ENCODE measurements at regions not wholly inside any gene's neighbourhood (a gene's known extent, or its start where the extent isn't known, plus 50 kb on each side); places are given as distances from the start of the nearest gene placed in this dataset.

DNA sequence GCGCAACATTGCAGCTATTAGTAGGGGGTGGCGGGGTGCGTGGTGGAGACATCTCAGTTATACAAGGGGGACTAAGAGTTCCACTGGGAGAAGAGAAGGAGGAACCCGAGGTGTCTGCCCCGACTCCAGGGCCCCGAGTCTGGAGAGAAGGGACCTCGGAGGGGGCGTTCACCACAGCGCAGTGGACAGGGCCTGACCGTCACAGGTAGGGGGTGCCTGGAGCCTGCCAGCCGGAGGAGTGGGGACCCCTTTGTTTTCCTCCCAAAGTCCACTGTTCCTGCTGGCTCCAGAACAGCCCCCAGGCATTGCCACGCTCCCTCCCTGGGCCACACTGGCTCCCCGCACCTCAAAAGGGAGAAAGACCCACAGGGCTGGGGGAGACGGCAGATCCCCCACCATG is 175.9 kb upstream of the TNRC6C start:
- Histone ChIP-seq H3K4me3 (ENCODE audit: low read length) (no peak overlapping the region), H3K4me2 (ENCODE audit: low read length) (no peak overlapping the region), H3K4me1 (ENCODE audit: control insufficient read depth, insufficient read depth, low read length) (peaks cover 18% of the 10 kb centered on the region), H3K27me3 (ENCODE audit: control insufficient read depth, insufficient read depth, low read length) (peaks cover 61% of the 10 kb centered on the region), H3K9me3 (replicated peaks; ENCODE audit: low read length) (no peaks in the 10 kb centered on the region), H3K9ac (ENCODE audit: low read depth, low read length) (no peak overlapping the region), H3K36me3 (ENCODE audit: insufficient read depth, low read length) (no peaks in the 10 kb centered on the region)

- peaks cover 50% of the 10 kb centered on the region for H3K27me3 ChIP-seq (ENCODE audit: control insufficient read depth, insufficient read depth, low read length)
These were observed 174.3 kb upstream of the TNRC6C start for GRCh38 chr17:77783991-77784820.

DNA sequence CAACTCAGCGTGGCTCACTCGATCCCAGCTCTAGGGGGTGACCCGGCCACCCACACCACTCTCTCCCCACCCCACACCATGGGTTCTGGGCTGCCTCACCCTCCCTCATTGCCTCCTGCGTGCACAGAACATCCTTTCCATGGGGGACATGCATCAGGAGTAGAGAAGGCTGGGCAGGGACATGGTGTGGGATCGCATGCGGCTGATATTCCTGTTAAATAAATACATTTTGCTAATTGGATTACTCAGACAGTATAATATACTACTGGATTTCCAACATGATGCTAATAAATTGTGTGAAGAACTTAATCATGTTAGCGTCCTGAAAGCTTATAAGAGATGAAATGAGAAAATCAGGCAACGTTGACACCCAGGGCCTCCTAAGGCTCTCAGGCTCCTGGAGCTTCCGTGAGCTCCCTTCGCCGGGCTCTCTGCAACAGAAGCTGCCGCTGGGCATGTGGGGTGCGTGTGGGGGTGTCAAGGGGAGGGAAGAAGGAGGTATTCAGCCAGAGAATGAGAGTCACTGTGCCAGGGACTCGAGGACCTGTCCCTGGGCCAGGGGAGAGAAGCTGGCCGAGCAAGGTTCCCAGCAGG is 173.1 kb upstream of the TNRC6C start:
- no peak overlapping the region for H3K9ac ChIP-seq (ENCODE audit: low read depth, low read length)
- no peaks in the 10 kb centered on the region for H3K4me1 ChIP-seq (ENCODE audit: control insufficient read depth, insufficient read depth, low read length)
- no peak overlapping the region for H3K4me2 ChIP-seq (ENCODE audit: low read length)
- peaks cover 44% of the 10 kb centered on the region for H3K27me3 ChIP-seq (ENCODE audit: control insufficient read depth, insufficient read depth, low read length)
- no peak overlapping the region for H3K4me3 ChIP-seq (ENCODE audit: low read length)
- H3K36me3 ChIP-seq (ENCODE audit: insufficient read depth, low read length) = no peaks in the 10 kb centered on the region
- H3K9me3 ChIP-seq (replicated peaks; ENCODE audit: low read length) = no peaks in the 10 kb centered on the region

More at GRCh38 chr17:77783991-77784820, 174.3 kb upstream of the TNRC6C start:
- Histone ChIP-seq H3K4me2 (ENCODE audit: low read length) (no peak overlapping the region), H3K9ac (ENCODE audit: low read depth, low read length) (no peak overlapping the region), H3K4me3 (ENCODE audit: low read length) (no peak overlapping the region), H3K9me3 (replicated peaks; ENCODE audit: low read length) (no peaks in the 10 kb centered on the region), H3K36me3 (ENCODE audit: insufficient read depth, low read length) (no peaks in the 10 kb centered on the region), H3K4me1 (ENCODE audit: control insufficient read depth, insufficient read depth, low read length) (peaks cover 11% of the 10 kb centered on the region)

- Histone ChIP-seq H3K9me3 (replicated peaks; ENCODE audit: low read length) (no peaks in the 10 kb centered on the region), H3K27me3 (ENCODE audit: control insufficient read depth, insufficient read depth, low read length) (peaks cover 46% of the 10 kb centered on the region), H3K4me3 (ENCODE audit: low read length) (no peak overlapping the region), H3K4me1 (ENCODE audit: control insufficient read depth, insufficient read depth, low read length) (no peaks in the 10 kb centered on the region), H3K36me3 (ENCODE audit: insufficient read depth, low read length) (no peaks in the 10 kb centered on the region), H3K9ac (ENCODE audit: low read depth, low read length) (no peak overlapping the region), H3K4me2 (ENCODE audit: low read length) (no peak overlapping the region)
These were observed 172.4 kb upstream of the TNRC6C start for GRCh38 chr17:77786090-77786489.

GRCh38 chr17:77786740-77787505 is 171.6 kb upstream of the TNRC6C start:
- peaks cover 49% of the 10 kb centered on the region for H3K27me3 ChIP-seq (ENCODE audit: control insufficient read depth, insufficient read depth, low read length)
- H3K4me2 ChIP-seq (ENCODE audit: low read length) = no peak overlapping the region
- H3K36me3 ChIP-seq (ENCODE audit: insufficient read depth, low read length) = no peaks in the 10 kb centered on the region
- H3K4me1 ChIP-seq (ENCODE audit: control insufficient read depth, insufficient read depth, low read length) = no peaks in the 10 kb centered on the region
- no peaks in the 10 kb centered on the region for H3K9me3 ChIP-seq (replicated peaks; ENCODE audit: low read length)
- H3K4me3 ChIP-seq (ENCODE audit: low read length) = no peak overlapping the region
- no peak overlapping the region for H3K9ac ChIP-seq (ENCODE audit: low read depth, low read length)

DNA sequence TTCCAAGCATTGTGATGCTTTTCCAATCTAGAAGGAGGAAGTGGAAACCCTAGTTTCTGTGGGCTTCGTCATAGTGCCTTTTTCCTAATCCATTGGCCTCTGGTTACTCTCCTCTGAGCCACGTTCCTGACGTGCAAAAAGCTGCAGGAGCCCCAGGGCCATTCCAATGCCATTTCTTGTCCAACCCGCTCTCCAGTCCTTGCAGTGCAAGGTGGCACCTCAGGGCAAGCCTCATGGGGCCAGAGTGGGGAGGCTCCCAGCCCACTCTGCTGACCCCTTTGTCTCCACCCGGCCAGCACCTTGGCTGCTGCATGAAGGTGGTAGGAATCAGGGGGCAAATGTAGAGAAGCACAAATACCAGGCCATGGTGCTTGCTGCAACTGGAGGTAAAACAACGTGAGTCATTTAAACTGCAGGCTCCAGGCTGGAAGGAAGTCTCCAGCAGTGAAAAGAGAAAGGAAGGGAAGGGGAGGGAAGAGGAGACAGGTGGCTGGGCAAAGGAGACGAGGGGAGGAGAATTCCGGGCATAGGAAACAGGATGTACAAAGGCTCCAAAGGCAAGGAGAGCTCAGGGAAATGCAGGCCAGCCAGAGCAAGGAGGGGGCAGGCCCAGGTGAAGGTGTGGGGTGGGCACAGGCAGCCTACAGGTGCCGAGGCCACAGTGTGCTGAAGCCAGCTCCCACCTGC is 168.2 kb upstream of the TNRC6C start:
- Histone ChIP-seq H3K27me3 (ENCODE audit: control insufficient read depth, insufficient read depth, low read length) (peaks cover 39% of the 10 kb centered on the region), H3K9ac (ENCODE audit: low read depth, low read length) (no peak overlapping the region), H3K36me3 (ENCODE audit: insufficient read depth, low read length) (no peaks in the 10 kb centered on the region), H3K4me3 (ENCODE audit: low read length) (no peak overlapping the region), H3K4me2 (ENCODE audit: low read length) (no peak overlapping the region), H3K9me3 (replicated peaks; ENCODE audit: low read length) (no peaks in the 10 kb centered on the region), H3K4me1 (ENCODE audit: control insufficient read depth, insufficient read depth, low read length) (no peaks in the 10 kb centered on the region)

DNA sequence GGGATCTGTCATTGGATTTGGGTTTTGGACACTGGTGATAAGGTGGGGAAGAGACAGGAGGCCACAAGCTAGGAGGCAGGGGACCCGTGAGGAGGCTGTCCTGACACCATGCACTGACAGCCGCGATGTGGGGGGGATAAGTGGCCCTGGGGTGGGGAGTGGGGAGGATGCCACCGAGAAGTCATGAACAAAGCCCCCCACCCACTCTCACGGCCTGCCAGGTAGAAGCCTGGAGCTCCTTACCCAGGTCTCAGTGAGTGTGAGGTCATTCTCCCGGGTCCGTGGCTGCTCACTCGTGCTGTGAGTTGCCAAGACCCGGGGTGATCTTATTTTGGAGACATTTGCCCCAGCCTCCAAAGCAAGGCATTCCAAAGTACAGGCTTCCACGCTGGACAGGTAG is 165.9 kb upstream of the TNRC6C start:
- Histone ChIP-seq H3K9ac (ENCODE audit: low read depth, low read length) (no peak overlapping the region), H3K4me3 (ENCODE audit: low read length) (no peak overlapping the region), H3K4me1 (ENCODE audit: control insufficient read depth, insufficient read depth, low read length) (peaks cover 10% of the 10 kb centered on the region), H3K27me3 (ENCODE audit: control insufficient read depth, insufficient read depth, low read length) (peaks cover 27% of the 10 kb centered on the region), H3K36me3 (ENCODE audit: insufficient read depth, low read length) (no peaks in the 10 kb centered on the region), H3K9me3 (replicated peaks; ENCODE audit: low read length) (no peaks in the 10 kb centered on the region), H3K4me2 (ENCODE audit: low read length) (no peak overlapping the region)

GRCh38 chr17:77793146-77793970 is 165.1 kb upstream of the TNRC6C start:
- H3K4me2 ChIP-seq (ENCODE audit: low read length) = no peak overlapping the region
- no peak overlapping the region for H3K9ac ChIP-seq (ENCODE audit: low read depth, low read length)
- H3K27me3 ChIP-seq (ENCODE audit: control insufficient read depth, insufficient read depth, low read length) = peaks cover 25% of the 10 kb centered on the region
- H3K4me3 ChIP-seq (ENCODE audit: low read length) = no peak overlapping the region
- peaks cover 10% of the 10 kb centered on the region for H3K4me1 ChIP-seq (ENCODE audit: control insufficient read depth, insufficient read depth, low read length)
- no peaks in the 10 kb centered on the region for H3K36me3 ChIP-seq (ENCODE audit: insufficient read depth, low read length)
- no peaks in the 10 kb centered on the region for H3K9me3 ChIP-seq (replicated peaks; ENCODE audit: low read length)

- H3K4me2 ChIP-seq (ENCODE audit: low read length) = no peak overlapping the region
- peaks cover 10% of the 10 kb centered on the region for H3K4me1 ChIP-seq (ENCODE audit: control insufficient read depth, insufficient read depth, low read length)
- H3K9me3 ChIP-seq (replicated peaks; ENCODE audit: low read length) = no peaks in the 10 kb centered on the region
- no peaks in the 10 kb centered on the region for H3K36me3 ChIP-seq (ENCODE audit: insufficient read depth, low read length)
- H3K27me3 ChIP-seq (ENCODE audit: control insufficient read depth, insufficient read depth, low read length) = peaks cover 25% of the 10 kb centered on the region
- no peak overlapping the region for H3K4me3 ChIP-seq (ENCODE audit: low read length)
- no peak overlapping the region for H3K9ac ChIP-seq (ENCODE audit: low read depth, low read length)
These were observed 164.6 kb upstream of the TNRC6C start for GRCh38 chr17:77793971-77794235.

- H3K36me3 ChIP-seq (ENCODE audit: insufficient read depth, low read length) = no peaks in the 10 kb centered on the region
- H3K4me2 ChIP-seq (ENCODE audit: low read length) = no peak overlapping the region
- H3K27me3 ChIP-seq (ENCODE audit: control insufficient read depth, insufficient read depth, low read length) = peaks cover 22% of the 10 kb centered on the region
- H3K4me3 ChIP-seq (ENCODE audit: low read length) = no peak overlapping the region
- H3K9ac ChIP-seq (ENCODE audit: low read depth, low read length) = no peak overlapping the region
- peaks cover 10% of the 10 kb centered on the region for H3K4me1 ChIP-seq (ENCODE audit: control insufficient read depth, insufficient read depth, low read length)
- H3K9me3 ChIP-seq (replicated peaks; ENCODE audit: low read length) = no peaks in the 10 kb centered on the region
These were observed 163.7 kb upstream of the TNRC6C start for GRCh38 chr17:77794846-77795245.

GRCh38 chr17:77795685-77796084 is 162.8 kb upstream of the TNRC6C start:
- H3K27me3 ChIP-seq (ENCODE audit: control insufficient read depth, insufficient read depth, low read length) = peaks cover 21% of the 10 kb centered on the region

More at GRCh38 chr17:77795685-77796084, 162.8 kb upstream of the TNRC6C start:
- H3K4me3 ChIP-seq (ENCODE audit: low read length) = no peak overlapping the region
- no peaks in the 10 kb centered on the region for H3K9me3 ChIP-seq (replicated peaks; ENCODE audit: low read length)
- H3K4me2 ChIP-seq (ENCODE audit: low read length) = no peak overlapping the region
- no peaks in the 10 kb centered on the region for H3K36me3 ChIP-seq (ENCODE audit: insufficient read depth, low read length)
- no peak overlapping the region for H3K9ac ChIP-seq (ENCODE audit: low read depth, low read length)
- peaks cover 10% of the 10 kb centered on the region for H3K4me1 ChIP-seq (ENCODE audit: control insufficient read depth, insufficient read depth, low read length)
